IMR-90 (cell line): ENCODE measurements at regions not wholly inside any gene's neighbourhood (a gene's known extent, or its start where the extent isn't known, plus 50 kb on each side); places are given as distances from the start of the nearest gene placed in this dataset.
A peak's percentile ranks its signal among the peaks of the same experiment; 100 is the strongest.

Source experiments
- ATAC-seq: fragments of 200-7000 bp; cut with Tn5 transposase; 2 replicates; pipeline ENCODE4 v1.9.1; 2020; ENCODE audit warnings: low read depth, mild to moderate bottlenecking, moderate library complexity
- BruUV-seq: library from RNA; stranded (reverse); fragments of 400-500 nt; replicated peaks from 2 replicates; lab custom pipeline; 2021; lab: Mats Ljungman, UMichigan
- CTCF ChIA-PET: fragments of 300-600 bp; formaldehyde crosslinking; extraction: SDS; loops from one replicate; lab custom pipeline; 2021; ENCODE audit warnings: antibody characterized with exemption; lab: Yijun Ruan, JAX
- POLR2A ChIA-PET: fragments of 300-600 bp; sonication (Branson Sonifier 250); formaldehyde crosslinking; loops from one replicate; lab custom pipeline; 2022; ENCODE audit warnings: antibody characterized with exemption; ENCODE audit not compliant: unreplicated experiment; lab: Charles Lee
- DNase-seq: peaks from one replicate; pipeline ENCODE4 v3.0.0; 2013
- H2AFZ ChIP-seq: replicated peaks from 2 replicates; pipeline ENCODE3; 2013; ENCODE audit warnings: low read length, mild to moderate bottlenecking; ENCODE audit not compliant: poor library complexity
- H2AK5ac ChIP-seq: 2 replicates; pipeline ENCODE4 v1.6.1; 2013; ENCODE audit warnings: low read depth, low read length, inconsistent platforms
- H2AK9ac ChIP-seq: replicated peaks from 2 replicates; pipeline ENCODE3; 2013; ENCODE audit warnings: mild to moderate bottlenecking, low read depth, low read length, moderate library complexity; ENCODE audit not compliant: poor library complexity
- H2BK120ac ChIP-seq: 2 replicates; pipeline ENCODE4 v1.6.1; 2013; ENCODE audit warnings: low read depth, low read length, inconsistent platforms
- H2BK15ac ChIP-seq: 3 replicates; pipeline ENCODE4 v1.6.1; 2013; ENCODE audit warnings: low read depth, low read length, inconsistent platforms
- H2BK20ac ChIP-seq: 2 replicates; pipeline ENCODE4 v1.6.1; 2013; ENCODE audit warnings: low read depth, mild to moderate bottlenecking, inconsistent platforms, low read length, moderate library complexity
- H2BK5ac ChIP-seq: 2 replicates; pipeline ENCODE4 v1.6.1; 2013; ENCODE audit warnings: mild to moderate bottlenecking, low read depth, low read length, inconsistent platforms; ENCODE audit not compliant: poor library complexity, severe bottlenecking
- H3K14ac ChIP-seq: replicated peaks from 2 replicates; pipeline ENCODE4 v1.6.1; 2013; ENCODE audit warnings: low read depth, low read length, inconsistent platforms
- H3K18ac ChIP-seq: 2 replicates; pipeline ENCODE4 v1.6.1; 2013; ENCODE audit warnings: low read depth, low read length, control low read depth
- H3K23ac ChIP-seq: 2 replicates; pipeline ENCODE4 v1.6.1; 2013; ENCODE audit warnings: low read depth, low read length, inconsistent platforms
- H3K27ac ChIP-seq: 2 replicates; pipeline ENCODE4 v1.5.1; 2013; ENCODE audit warnings: mild to moderate bottlenecking, control low read depth, low read length; ENCODE audit not compliant: insufficient read depth
- H3K27me3 ChIP-seq: 2 replicates; pipeline ENCODE4 v1.6.1; 2013; ENCODE audit warnings: low read length; ENCODE audit not compliant: control insufficient read depth, insufficient read depth
- H3K36me3 ChIP-seq: 2 replicates; pipeline ENCODE4 v1.6.1; 2013; ENCODE audit warnings: low read length, mixed read lengths; ENCODE audit not compliant: control insufficient read depth, insufficient read depth
- H3K4ac ChIP-seq: 2 replicates; pipeline ENCODE4 v1.6.1; 2013; ENCODE audit warnings: low read depth, low read length, inconsistent platforms
- H3K4me1 ChIP-seq: 2 replicates; pipeline ENCODE4 v1.6.1; 2013; ENCODE audit warnings: low read length, mixed read lengths; ENCODE audit not compliant: control insufficient read depth, insufficient read depth
- H3K4me2 ChIP-seq: 2 replicates; pipeline ENCODE4 v1.6.1; 2013; ENCODE audit warnings: low read depth, mild to moderate bottlenecking, control low read depth, low read length, moderate library complexity
- H3K4me3 ChIP-seq: 2 replicates; pipeline ENCODE4 v1.5.1; 2013; ENCODE audit warnings: low read depth, mild to moderate bottlenecking, control low read depth, low read length, moderate library complexity; ENCODE audit not compliant: insufficient read depth
- H3K56ac ChIP-seq: 2 replicates; pipeline ENCODE4 v1.6.1; 2013; ENCODE audit warnings: low read length, inconsistent platforms; ENCODE audit not compliant: insufficient read depth; ENCODE audit errors: extremely low read depth
- H3K79me1 ChIP-seq, 2 experiments: 2 replicates each; pipeline ENCODE4 v1.6.1; 2013; ENCODE audit warnings: low read length in 2 of 2, inconsistent platforms in 1 of 2, low read depth in 1 of 2
- H3K9ac ChIP-seq: 2 replicates; pipeline ENCODE4 v1.6.1; 2013; ENCODE audit warnings: low read depth, low read length, control low read depth
- H3K9me1 ChIP-seq: 2 replicates; pipeline ENCODE4 v1.6.1; 2013; ENCODE audit warnings: low read length, inconsistent platforms; ENCODE audit not compliant: insufficient read depth
- H3K9me3 ChIP-seq: 2 replicates; pipeline ENCODE4 v1.6.1; 2013; ENCODE audit warnings: low read length; ENCODE audit not compliant: control insufficient read depth, insufficient read depth
- H4K20me1 ChIP-seq: 2 replicates; pipeline ENCODE4 v1.6.1; 2013; ENCODE audit warnings: low read length, inconsistent platforms; ENCODE audit not compliant: insufficient read depth
- H4K5ac ChIP-seq: 2 replicates; pipeline ENCODE4 v1.6.1; 2013; ENCODE audit warnings: mild to moderate bottlenecking, low read depth, low read length, control low read depth
- H4K8ac ChIP-seq, 2 experiments: 2 replicates each; pipeline ENCODE4 v1.6.1; 2013; ENCODE audit warnings: low read depth in 2 of 2, low read length in 2 of 2, control low read depth in 1 of 2, inconsistent platforms in 1 of 2
- H4K91ac ChIP-seq: 2 replicates; pipeline ENCODE4 v1.6.1; 2013; ENCODE audit warnings: low read depth, low read length, inconsistent platforms; ENCODE audit not compliant: insufficient read depth
- CHD1 ChIP-seq: IDR thresholded peaks from 2 replicates; pipeline ENCODE4 v1.6.1; 2012; ENCODE audit warnings: low read depth, low read length, improper control_type of control experiment
- WGBS, 2 experiments: methylation state at CpG; one replicate each; pipeline versions ENCODE4 v1.1.5 to v1.1.7; 2013; ENCODE audit warnings: missing lambda C conversion rate in 2 of 2; ENCODE audit not compliant: insufficient read length in 1 of 2; ENCODE audit errors: extremely low coverage in 2 of 2; 5-methylcytosine and 5-hydroxymethylcytosine counted together
- dilution Hi-C: fragments of 300-500 bp; cut with HindIII; formaldehyde crosslinking; loops from one replicate; pipeline ENCODE4 v1.14.3; 2018; ENCODE audit warnings: low sequenced_read_pairs; ENCODE audit not compliant: unreplicated experiment
- in situ Hi-C: fragments of 300-500 bp; cut with MboI; formaldehyde crosslinking; loops from 3 replicates; pipeline ENCODE4 v1.14.3; 2019; ENCODE audit warnings: low sequenced_read_pairs, inconsistent platforms, mixed read lengths
- intact Hi-C: fragments of 100-400 bp; cut with micrococcal nuclease; formaldehyde crosslinking; loops from 2 replicates; pipeline ENCODE4 v1.10.0; 2022

DNA sequence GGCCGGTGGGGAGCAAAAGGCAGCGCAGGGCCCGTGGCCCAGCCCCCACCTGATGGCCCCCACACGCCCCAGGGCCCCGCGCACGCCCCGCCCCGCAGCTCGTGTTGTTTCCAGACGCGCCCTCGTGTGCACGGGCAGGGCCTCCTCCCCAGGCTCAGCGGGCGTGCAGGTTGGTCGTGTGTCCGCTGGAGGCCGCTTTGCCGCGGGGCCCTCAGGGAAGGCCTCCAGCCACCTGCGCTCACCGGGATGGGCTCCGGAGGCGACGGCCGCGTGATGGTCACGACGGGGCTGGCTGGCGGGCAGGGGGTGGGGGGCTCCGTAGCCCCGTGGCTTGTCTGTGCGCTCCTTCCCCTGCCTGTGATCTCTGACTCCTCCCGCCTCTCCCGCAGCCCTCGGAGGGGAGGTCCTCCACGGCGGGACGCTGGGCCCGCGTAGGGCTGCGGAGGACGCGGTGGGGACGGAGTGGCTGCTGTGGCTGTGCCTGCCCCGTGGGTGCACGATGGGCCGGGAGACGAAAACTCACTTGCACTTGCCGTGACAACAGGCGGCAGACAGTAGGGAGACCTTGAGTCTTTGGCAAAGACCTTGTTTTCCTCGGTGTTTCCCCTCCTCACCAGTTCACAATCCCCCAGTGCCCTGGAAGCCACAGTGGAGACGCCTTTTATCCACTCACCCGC, 67.1 kb downstream of the RTP5 start:
- Histone ChIP-seq H3K36me3 (no peaks in the 10 kb centered on the region), H3K27ac (no peak overlapping the region), H3K4me2 (no peak overlapping the region), H3K4ac (no peak overlapping the region), H3K14ac (no peak overlapping the region), H3K23ac (no peak overlapping the region), H2AK9ac (no peak overlapping the region), H3K9me3 (peaks cover 3% of the 10 kb centered on the region; the same call in 1 of the 2 replicates), H3K4me1 (peaks cover 4% of the 10 kb centered on the region; the same call in 1 of the 2 replicates), H2BK20ac (no peak overlapping the region), H4K8ac (no peak overlapping the region), H3K9me1 (no peaks in the 10 kb centered on the region), H2AFZ (peak overlapping the region; percentile 18), H3K56ac (no peak overlapping the region), H3K27me3 (peaks cover 11% of the 10 kb centered on the region), H4K5ac (no peak overlapping the region), H3K18ac (no peak overlapping the region), H2AK5ac (no peak overlapping the region), H2BK5ac (no peak overlapping the region), H4K91ac (no peak overlapping the region), H2BK120ac (no peak overlapping the region), H3K4me3 (no peak overlapping the region), H3K9ac (no peak overlapping the region), H2BK15ac (no peak overlapping the region), H4K20me1 (no peaks in the 10 kb centered on the region), H3K79me1 (no peaks in the 10 kb centered on the region)
- DNase-seq (no peak), ATAC-seq (no peak)
- ChIA-PET CTCF (no interaction called here), POLR2A (no interaction called here)
- in situ Hi-C loops = no loop called here
- intact Hi-C loops = no loop called here
- no peak for TF ChIP-seq CHD1
- WGBS, 2 experiments = 60% methylated on average over 22 of the region's 55 CpGs; no CpG with 5 or more reads in 1 of the 2 experiments
- dilution Hi-C loops = no loop called here
- BruUV-seq = no TSS peak
